ENCODE measurements at regions not wholly inside any gene's neighbourhood (a gene's known extent, or its start where the extent isn't known, plus 50 kb on each side); places are given as distances from the start of the nearest gene placed in this dataset.

- TF ChIP-seq RFX3 (CRISPR knock-in tag; IDR thresholded peaks at IDR 0.05) (no peak), ZNF674 (CRISPR knock-in tag; IDR thresholded peaks at IDR 0.05; ENCODE audit: low read depth) (no peak), ZNF264 (CRISPR knock-in tag; IDR thresholded peaks at IDR 0.05) (no peak), GATAD1 (CRISPR knock-in tag; IDR thresholded peaks at IDR 0.05) (no peak), SRF (IDR thresholded peaks at IDR 0.05; ENCODE audit: low read depth, low read length) (no peak), ZNF660 (CRISPR knock-in tag; IDR thresholded peaks at IDR 0.05; ENCODE audit: borderline replicate concordance, low read depth) (no peak), ZNF672 (CRISPR knock-in tag; IDR thresholded peaks at IDR 0.05) (no peak), ZNF614 (CRISPR knock-in tag; IDR thresholded peaks at IDR 0.05; ENCODE audit: borderline replicate concordance) (no peak)
- intact Hi-C loops (cut with micrococcal nuclease; ENCODE audit: unreplicated experiment) (no loop called here), in situ Hi-C loops (cut with HindIII; ENCODE audit: extremely low pct_ligation_motif_present, low pct_unique_long_range_greater_than_20kb) (loop anchor here (25.0 kb wide), 1 partner anchor 809 kb away; no protein-coding TSS in a partner anchor)
- Histone ChIP-seq H4K20me1 (ENCODE audit: insufficient read depth, low read length) (no peaks in the 10 kb centered on the region), H2AFZ (ENCODE audit: low read length) (no peak overlapping the region), H3K4me1 (ENCODE audit: insufficient read depth, low read length) (no peaks in the 10 kb centered on the region), H3K4me3 (replicated peaks in 1 of 3; ENCODE audit: insufficient read depth in 1 of 3, low read depth in 2 of 3, low read length in 3 of 3) (no peak overlapping the region), H3K36me3 (replicated peaks in 1 of 2; ENCODE audit: control insufficient read depth in 1 of 2, insufficient read depth in 2 of 2, low read length in 2 of 2) (no peaks in the 10 kb centered on the region), H3K79me2 (ENCODE audit: insufficient read depth, low read length) (no peaks in the 10 kb centered on the region), H3K27me3 (ENCODE audit: control insufficient read depth in 1 of 2, insufficient read depth in 2 of 2, low read length in 2 of 2) (no peaks in the 10 kb centered on the region), H3K27ac (ENCODE audit: extremely low read length, insufficient read depth, low read length) (no peak overlapping the region), H3K4me2 (ENCODE audit: low read depth, low read length) (no peak overlapping the region), H3K9ac (ENCODE audit: insufficient read depth, low read depth, low read length) (no peak overlapping the region), H3K9me3 (ENCODE audit: low read length) (no peaks in the 10 kb centered on the region)
- 24% methylated on average over 8 of the region's 8 CpGs for WGBS (ENCODE audit: low lambda C conversion rate)
- ChIA-PET CTCF (ENCODE audit: low intra/inter-chr PET ratio, low total read pairs) (no interaction called here), POLR2A (no interaction called here)
- no peak for FAIRE-seq
- ATAC-seq = no peak
- DNase-seq (ENCODE audit: low spot score) = no peak
- BruUV-seq (replicated peaks) = no TSS peak
Measured at GRCh38 chr4:53821179-53821851, 230.0 kb upstream of the LNX1 start.

GRCh38 chr4:53818104-53818503 is 226.8 kb upstream of the LNX1 start:
- ChIA-PET POLR2A (no interaction called here), CTCF (ENCODE audit: low intra/inter-chr PET ratio, low total read pairs) (no interaction called here)
- FAIRE-seq (no peak), ATAC-seq (no peak), DNase-seq (ENCODE audit: low spot score) (no peak)
- intact Hi-C loops (cut with micrococcal nuclease; ENCODE audit: unreplicated experiment) = no loop called here
- no TSS peak for BruUV-seq (replicated peaks)
- Histone ChIP-seq H3K27ac (ENCODE audit: extremely low read length, insufficient read depth, low read length) (no peak overlapping the region), H3K36me3 (replicated peaks in 1 of 2; ENCODE audit: control insufficient read depth in 1 of 2, insufficient read depth in 2 of 2, low read length in 2 of 2) (no peaks in the 10 kb centered on the region), H3K79me2 (ENCODE audit: insufficient read depth, low read length) (no peaks in the 10 kb centered on the region), H3K9me3 (ENCODE audit: low read length) (no peaks in the 10 kb centered on the region), H3K4me2 (ENCODE audit: low read depth, low read length) (no peak overlapping the region), H3K4me3 (replicated peaks in 1 of 3; ENCODE audit: insufficient read depth in 1 of 3, low read depth in 2 of 3, low read length in 3 of 3) (no peak overlapping the region), H2AFZ (ENCODE audit: low read length) (no peak overlapping the region), H3K9ac (ENCODE audit: insufficient read depth, low read depth, low read length) (no peak overlapping the region), H3K4me1 (ENCODE audit: insufficient read depth, low read length) (no peaks in the 10 kb centered on the region), H3K27me3 (ENCODE audit: control insufficient read depth in 1 of 2, insufficient read depth in 2 of 2, low read length in 2 of 2) (no peaks in the 10 kb centered on the region), H4K20me1 (ENCODE audit: insufficient read depth, low read length) (no peaks in the 10 kb centered on the region)
- WGBS (ENCODE audit: low lambda C conversion rate) = 7% methylated on average over 5 of the region's 5 CpGs
- in situ Hi-C loops (cut with HindIII; ENCODE audit: extremely low pct_ligation_motif_present, low pct_unique_long_range_greater_than_20kb) = loop anchor here (25.0 kb wide), 1 partner anchor 806 kb away; no protein-coding TSS in a partner anchor
- TF ChIP-seq BORCS8-MEF2B (CRISPR knock-in tag; IDR thresholded peaks at IDR 0.05) = no peak
- no peak for TF ChIP-seq ATF3 (CRISPR knock-in tag; IDR thresholded peaks at IDR 0.05)
- TF ChIP-seq TEAD3 (CRISPR knock-in tag; optimal IDR thresholded peaks at IDR 0.05; ENCODE audit: borderline replicate concordance) = no peak
- no peak for TF ChIP-seq ZBTB38 (CRISPR knock-in tag; IDR thresholded peaks at IDR 0.05)
- no peak for TF ChIP-seq ZNF432 (CRISPR knock-in tag; IDR thresholded peaks at IDR 0.05; ENCODE audit: borderline replicate concordance)
- TF ChIP-seq ZNF430 (CRISPR knock-in tag; IDR thresholded peaks at IDR 0.05) = no peak
- no peak for TF ChIP-seq ZNF24 (IDR thresholded peaks at IDR 0.05)
